Tibial nerve (tissue), 4 donors: ENCODE measurements at regions not wholly inside any gene's neighbourhood (a gene's known extent, or its start where the extent isn't known, plus 50 kb on each side); places are given as distances from the start of the nearest gene placed in this dataset.

ENCODE experiments used
- DNase-seq, 2 donors: peaks; one replicate each; pipeline ENCODE4 v3.0.0-alpha.2; 2019; ENCODE audit warnings: low spot score in 2 of 2
- H3K27ac ChIP-seq, 4 donors: fragments of 200-600 bp; sonication (generic) in 3 of 4; one replicate each; pipeline ENCODE4 v1.5.1; 2017 to 2019; ENCODE audit warnings: mild to moderate bottlenecking in 1 of 4
- H3K27me3 ChIP-seq, 2 donors: fragments of 200-600 bp; sonication (generic) in 1 of 2; one replicate each; pipeline versions ENCODE4 v1.5.1 to v1.6.0; 2017 to 2019
- H3K36me3 ChIP-seq, 3 donors: fragments of 200-600 bp; sonication (generic); one replicate each; pipeline ENCODE4 v1.5.1; 2018 to 2019
- H3K4me1 ChIP-seq, 4 donors: fragments of 200-600 bp; sonication (generic) in 3 of 4; one replicate each; pipeline ENCODE4 v1.5.1; 2017 to 2019
- H3K4me3 ChIP-seq, 4 donors: fragments of 200-600 bp; sonication (generic) in 3 of 4; one replicate each; pipeline ENCODE4 v1.5.1; 2017 to 2019; ENCODE audit warnings: mild to moderate bottlenecking in 1 of 4, moderate library complexity in 1 of 4
- H3K9me3 ChIP-seq, 4 donors: fragments of 200-600 bp; sonication (generic) in 3 of 4; one replicate each; pipeline ENCODE4 v1.5.1; 2017 to 2019
- EP300 ChIP-seq, 2 donors: sonication (generic); formaldehyde crosslinking; IDR thresholded peaks; one replicate each; pipeline ENCODE4 v1.6.1; 2017; ENCODE audit warnings: antibody characterized with exemption in 2 of 2, mild to moderate bottlenecking in 1 of 2
- POLR2A ChIP-seq, 2 donors: fragments of 450-650 bp; IDR thresholded peaks; one replicate each; pipeline ENCODE4 v1.6.1; 2017; ENCODE audit warnings: antibody characterized with exemption in 2 of 2, mild to moderate bottlenecking in 2 of 2, moderate library complexity in 2 of 2
- WGBS, 2 donors: methylation state at CpG; one replicate each; pipeline ENCODE4 v1.1.5; 2018; 5-methylcytosine and 5-hydroxymethylcytosine counted together
- TF ChIP-seq, protein P1 (sequence below), 5 experiments: fragments of 200-600 bp in 3 of 5; fragments of 450-650 bp in 2 of 5; sonication (generic) in 3 of 5; IDR thresholded peaks; one replicate each; pipeline ENCODE4 v1.5.1; 2016 to 2019; ENCODE audit warnings: antibody characterized with exemption in 5 of 5, mild to moderate bottlenecking in 3 of 5, moderate library complexity in 2 of 5

DNA sequence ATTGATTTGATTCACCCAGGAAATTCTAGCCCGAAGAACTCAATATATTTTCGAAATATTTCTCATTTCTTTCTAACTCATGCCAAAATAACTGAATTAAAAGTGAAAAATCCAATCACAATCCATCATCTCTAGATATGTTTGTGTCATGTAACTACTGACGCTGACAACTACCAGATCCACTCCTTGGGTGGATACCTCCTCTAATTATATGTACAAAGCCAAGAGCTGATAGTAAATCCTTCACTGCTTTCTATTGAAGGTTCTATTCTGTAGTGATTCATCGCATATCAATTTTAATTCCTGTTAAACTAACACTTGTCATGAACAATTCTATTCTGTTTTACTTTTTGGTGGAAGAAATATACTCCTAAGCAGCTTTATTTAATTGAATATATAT, 1056.6 kb upstream of the NXPH2 start:
- Histone ChIP-seq H3K4me3 (no peak overlapping the region), H3K9me3 (peaks cover 0 to 10% (median 2%) of the 10 kb centered on the region in 4 donors), H3K4me1 (no peaks in the 10 kb centered on the region), H3K36me3 (no peaks in the 10 kb centered on the region), H3K27ac (no peak overlapping the region), H3K27me3 (no peaks in the 10 kb centered on the region)
- no peak for DNase-seq
- 86 to 91% methylated on average over 4 of the region's 4 CpGs for WGBS, 2 donors
- TF ChIP-seq EP300 (IDR thresholded peaks at IDR 0.05) (no peak), POLR2A (IDR thresholded peaks at IDR 0.05) (no peak)
- TF ChIP-seq, protein P1, sequence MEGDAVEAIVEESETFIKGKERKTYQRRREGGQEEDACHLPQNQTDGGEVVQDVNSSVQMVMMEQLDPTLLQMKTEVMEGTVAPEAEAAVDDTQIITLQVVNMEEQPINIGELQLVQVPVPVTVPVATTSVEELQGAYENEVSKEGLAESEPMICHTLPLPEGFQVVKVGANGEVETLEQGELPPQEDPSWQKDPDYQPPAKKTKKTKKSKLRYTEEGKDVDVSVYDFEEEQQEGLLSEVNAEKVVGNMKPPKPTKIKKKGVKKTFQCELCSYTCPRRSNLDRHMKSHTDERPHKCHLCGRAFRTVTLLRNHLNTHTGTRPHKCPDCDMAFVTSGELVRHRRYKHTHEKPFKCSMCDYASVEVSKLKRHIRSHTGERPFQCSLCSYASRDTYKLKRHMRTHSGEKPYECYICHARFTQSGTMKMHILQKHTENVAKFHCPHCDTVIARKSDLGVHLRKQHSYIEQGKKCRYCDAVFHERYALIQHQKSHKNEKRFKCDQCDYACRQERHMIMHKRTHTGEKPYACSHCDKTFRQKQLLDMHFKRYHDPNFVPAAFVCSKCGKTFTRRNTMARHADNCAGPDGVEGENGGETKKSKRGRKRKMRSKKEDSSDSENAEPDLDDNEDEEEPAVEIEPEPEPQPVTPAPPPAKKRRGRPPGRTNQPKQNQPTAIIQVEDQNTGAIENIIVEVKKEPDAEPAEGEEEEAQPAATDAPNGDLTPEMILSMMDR (IDR thresholded peaks at IDR 0.05), result no peak

DNA sequence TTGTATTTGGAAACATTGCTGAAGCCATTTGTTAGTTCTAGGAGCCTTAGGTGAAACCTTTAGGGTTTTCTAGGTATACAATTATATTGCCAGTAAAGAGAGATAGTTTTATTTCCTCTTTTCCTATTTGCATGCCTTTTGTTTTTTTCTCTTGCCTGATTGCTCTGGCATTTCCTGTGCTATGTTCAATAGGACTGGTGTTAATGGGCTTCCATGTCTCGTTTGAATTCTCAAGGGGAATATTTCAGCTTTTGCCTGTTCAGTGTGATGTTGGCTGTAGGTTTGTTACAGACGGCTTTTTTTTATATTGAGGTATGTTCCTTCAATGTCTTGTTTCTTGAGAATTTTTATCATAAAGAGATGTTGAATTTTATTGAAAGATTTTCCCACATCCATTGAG, 1054.9 kb upstream of the NXPH2 start:
- Histone ChIP-seq H3K9me3 (no peaks in the 10 kb centered on the region), H3K27me3 (no peaks in the 10 kb centered on the region), H3K4me3 (no peak overlapping the region), H3K36me3 (no peaks in the 10 kb centered on the region), H3K27ac (no peak overlapping the region), H3K4me1 (no peaks in the 10 kb centered on the region)
- DNase-seq, result no peak
- TF ChIP-seq EP300 (IDR thresholded peaks at IDR 0.05) (no peak), POLR2A (IDR thresholded peaks at IDR 0.05) (no peak)
- TF ChIP-seq, protein P1 (IDR thresholded peaks at IDR 0.05), result no peak
- WGBS, 2 donors, result 27 to 34% methylated on average over 2 of the region's 2 CpGs

DNA sequence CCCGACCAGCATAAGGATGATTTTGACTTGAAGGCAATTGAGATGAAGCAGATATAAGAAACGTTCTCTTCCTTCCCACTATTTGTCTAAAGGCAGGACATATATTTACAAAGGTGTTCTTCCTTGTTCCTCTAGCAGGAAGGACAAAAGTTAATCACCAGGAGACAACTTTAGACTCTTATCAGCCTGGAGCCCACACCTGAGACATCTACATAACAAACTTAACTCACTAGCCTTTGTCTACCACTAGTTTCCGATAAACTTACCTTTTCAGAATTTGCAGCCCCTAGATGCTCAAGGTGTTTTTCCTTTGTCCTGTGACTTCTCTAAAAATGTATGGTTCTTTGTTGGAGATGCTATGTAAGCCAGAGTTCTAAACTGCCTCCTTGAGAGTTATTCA, 1047.8 kb upstream of the NXPH2 start:
- TF ChIP-seq EP300 (IDR thresholded peaks at IDR 0.05) (no peak), POLR2A (IDR thresholded peaks at IDR 0.05) (no peak)
- TF ChIP-seq, protein P1 (IDR thresholded peaks at IDR 0.05), result no peak
- H3K27me3 ChIP-seq, result no peaks in the 10 kb centered on the region
- no peak for DNase-seq
- no peaks in the 10 kb centered on the region for H3K36me3 ChIP-seq
- no peak overlapping the region for H3K27ac ChIP-seq
- no peaks in the 10 kb centered on the region for H3K4me1 ChIP-seq
- H3K9me3 ChIP-seq, result no peaks in the 10 kb centered on the region
- no peak overlapping the region for H3K4me3 ChIP-seq
- 53 to 69% methylated on average over 3 of the region's 3 CpGs for WGBS, 2 donors

DNA sequence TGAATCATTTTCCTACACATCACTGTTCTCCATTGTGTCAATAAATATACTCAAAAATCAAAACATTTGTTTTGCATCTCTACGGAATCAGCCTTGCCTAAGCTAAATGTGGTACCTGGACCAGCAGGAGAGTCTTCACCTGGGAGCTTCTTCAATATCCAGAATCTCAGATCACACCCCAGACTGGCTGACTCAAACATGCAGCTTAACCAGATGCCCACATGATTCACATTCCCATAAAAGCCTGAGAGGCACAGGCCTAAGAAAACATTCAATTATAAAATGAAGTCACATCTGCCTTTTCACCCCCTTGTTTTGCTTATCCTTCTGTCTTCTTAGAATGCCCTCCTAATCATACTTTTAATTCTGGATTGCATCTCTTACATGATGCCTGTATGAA, 1045.5 kb upstream of the NXPH2 start:
- no peak overlapping the region for H3K27ac ChIP-seq
- H3K9me3 ChIP-seq, result no peaks in the 10 kb centered on the region
- no peaks in the 10 kb centered on the region for H3K27me3 ChIP-seq
- H3K4me1 ChIP-seq, result no peaks in the 10 kb centered on the region
- WGBS, 2 donors, result 48 to 58% methylated on average over 1 of the region's 1 CpG
- no peaks in the 10 kb centered on the region for H3K36me3 ChIP-seq
- no peak overlapping the region for H3K4me3 ChIP-seq
- no peak for DNase-seq
- TF ChIP-seq POLR2A (IDR thresholded peaks at IDR 0.05), result no peak
- no peak for TF ChIP-seq EP300 (IDR thresholded peaks at IDR 0.05)
- TF ChIP-seq, protein P1 (IDR thresholded peaks at IDR 0.05), result no peak

DNA sequence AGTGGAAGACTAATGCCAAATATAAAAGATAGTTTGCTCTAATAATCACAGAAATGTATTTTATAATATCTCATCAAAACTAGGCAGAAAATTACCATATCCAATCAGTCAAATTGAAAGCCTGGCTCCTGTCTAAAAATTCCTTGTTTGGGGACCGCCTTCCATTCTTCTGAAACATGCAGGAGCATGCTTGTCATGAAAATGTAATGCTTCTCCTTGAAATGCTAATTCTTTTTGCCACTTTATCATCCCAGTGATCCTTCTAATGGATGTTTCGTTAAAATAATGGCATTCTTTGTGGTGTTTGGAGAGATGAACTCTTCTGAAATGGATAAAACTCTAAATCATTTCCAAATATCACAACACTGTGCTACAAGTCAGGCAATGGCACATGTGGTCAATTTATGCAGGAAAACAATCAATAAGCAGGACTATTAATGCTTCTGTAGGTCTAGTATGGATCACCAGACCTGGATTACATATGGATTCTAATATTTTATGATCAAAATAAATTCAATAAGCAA, 1039.1 kb upstream of the NXPH2 start:
- TF ChIP-seq, protein P1 (IDR thresholded peaks at IDR 0.05), result no peak
- TF ChIP-seq EP300 (IDR thresholded peaks at IDR 0.05), result no peak
- no peak for TF ChIP-seq POLR2A (IDR thresholded peaks at IDR 0.05)
- no peaks in the 10 kb centered on the region for H3K4me1 ChIP-seq
- no peak overlapping the region for H3K4me3 ChIP-seq
- H3K9me3 ChIP-seq, result no peaks in the 10 kb centered on the region
- H3K36me3 ChIP-seq, result no peaks in the 10 kb centered on the region
- no peak for DNase-seq
- H3K27me3 ChIP-seq, result no peaks in the 10 kb centered on the region
- H3K27ac ChIP-seq, result no peak overlapping the region
- 42 to 64% methylated on average over 2 of the region's 2 CpGs for WGBS, 2 donors
